C4-2B (cell line): ENCODE measurements at regions not wholly inside any gene's neighbourhood (a gene's known extent, or its start where the extent isn't known, plus 50 kb on each side); places are given as distances from the start of the nearest gene placed in this dataset.

Experiments
- H3K27ac ChIP-seq: fragments of 450-650 bp; 2 replicates; pipeline ENCODE4 v1.5.1; 2017
- CTCF ChIP-seq: fragments of 450-650 bp; conservative IDR thresholded peaks from 2 replicates; pipeline ENCODE4 v1.5.1; 2017; ENCODE audit warnings: mild to moderate bottlenecking
- ZFX ChIP-seq: fragments of 450-650 bp; IDR thresholded peaks from 2 replicates; pipeline ENCODE4 v1.6.1; 2017

- TF ChIP-seq CTCF (no peak), ZFX (no peak)
- no peak overlapping the region for H3K27ac ChIP-seq
These were observed 160.4 kb downstream of the BRD1 start for GRCh38 chr22:49667236-49667635.

- TF ChIP-seq ZFX (no peak), CTCF (no peak)
- no peak overlapping the region for H3K27ac ChIP-seq
These were observed 161.4 kb downstream of the BRD1 start for GRCh38 chr22:49666146-49666809.

- TF ChIP-seq CTCF (no peak), ZFX (no peak)
- H3K27ac ChIP-seq, result no peak overlapping the region
These were observed 162.8 kb downstream of the BRD1 start for GRCh38 chr22:49664891-49665290.

GRCh38 chr22:49664371-49664881, 163.2 kb downstream of the BRD1 start:
- no peak overlapping the region for H3K27ac ChIP-seq
- TF ChIP-seq CTCF, result no peak
- TF ChIP-seq ZFX, result no peak

- TF ChIP-seq ZFX, result no peak
- no peak for TF ChIP-seq CTCF
- no peak overlapping the region for H3K27ac ChIP-seq
These were observed 163.8 kb downstream of the BRD1 start for GRCh38 chr22:49663823-49664222.

- H3K27ac ChIP-seq, result no peak overlapping the region
- TF ChIP-seq CTCF, result no peak
- no peak for TF ChIP-seq ZFX
These were observed 164.4 kb downstream of the BRD1 start for GRCh38 chr22:49663311-49663711.

- no peak overlapping the region for H3K27ac ChIP-seq
- TF ChIP-seq CTCF (no peak), ZFX (no peak)
These were observed 165.0 kb downstream of the BRD1 start for GRCh38 chr22:49662681-49663080.
